Astrocyte (in vitro differentiated cells and primary cell): ENCODE measurements at regions not wholly inside any gene's neighbourhood (a gene's known extent, or its start where the extent isn't known, plus 50 kb on each side); places are given as distances from the start of the nearest gene placed in this dataset.
A peak's percentile ranks its signal among the peaks of the same experiment; 100 is the strongest.

ENCODE experiments used
- DNase-seq: peaks from one replicate; pipeline ENCODE4 v3.0.0-alpha.2; 2010; ENCODE audit warnings: low read depth
- FAIRE-seq: peaks from 2 replicates; lab custom pipeline; 2011; peaks lifted over from hg19 to GRCh38; lab: Jason Lieb, UNC
- H2AFZ ChIP-seq: 2 replicates; pipeline ENCODE4 v1.6.0; 2012; ENCODE audit warnings: low read depth, low read length, inconsistent platforms
- H3K27ac ChIP-seq: 2 replicates; pipeline ENCODE4 v1.5.1; 2011; ENCODE audit warnings: low read depth, low read length, inconsistent platforms
- H3K27me3 ChIP-seq: 2 replicates; pipeline ENCODE4 v1.6.0; 2011; ENCODE audit warnings: low read length, inconsistent platforms; ENCODE audit not compliant: insufficient read depth
- H3K36me3 ChIP-seq: 2 replicates; pipeline ENCODE4 v1.5.1; 2011; ENCODE audit warnings: low read length, inconsistent platforms; ENCODE audit not compliant: insufficient read depth
- H3K4me1 ChIP-seq: 2 replicates; pipeline ENCODE4 v1.5.1; 2011; ENCODE audit warnings: low read length, inconsistent platforms; ENCODE audit not compliant: insufficient read depth
- H3K4me2 ChIP-seq: 2 replicates; pipeline ENCODE4 v1.6.0; 2012; ENCODE audit warnings: low read length, inconsistent platforms
- H3K4me3 ChIP-seq: 2 replicates; pipeline ENCODE4 v1.5.1; 2011; ENCODE audit warnings: low read depth, mild to moderate bottlenecking, low read length, inconsistent platforms; ENCODE audit not compliant: insufficient read depth
- H3K79me2 ChIP-seq: 2 replicates; pipeline ENCODE4 v1.6.0; 2012; ENCODE audit warnings: mild to moderate bottlenecking, low read length, inconsistent platforms; ENCODE audit not compliant: insufficient read depth
- H3K9ac ChIP-seq: 2 replicates; pipeline ENCODE4 v1.6.0; 2012; ENCODE audit warnings: mild to moderate bottlenecking, low read length, inconsistent platforms
- H3K9me3 ChIP-seq: 2 replicates; pipeline ENCODE4 v1.5.1; 2012; ENCODE audit warnings: low read depth, mild to moderate bottlenecking, low read length, inconsistent platforms; ENCODE audit not compliant: insufficient read depth
- H4K20me1 ChIP-seq: 2 replicates; pipeline ENCODE4 v1.6.0; 2012; ENCODE audit warnings: low read length, inconsistent platforms; ENCODE audit not compliant: insufficient read depth
- H3K27ac Mint-ChIP-seq: one replicate; pipeline ENCODE4 v1.8.0; 2021; ENCODE audit warnings: mild to moderate bottlenecking, mixed read lengths; ENCODE audit not compliant: unreplicated experiment
- H3K27me3 Mint-ChIP-seq: one replicate; pipeline ENCODE4 v1.8.0; 2021; ENCODE audit warnings: low read depth, mixed read lengths; ENCODE audit not compliant: unreplicated experiment
- H3K36me3 Mint-ChIP-seq: one replicate; pipeline ENCODE4 v1.8.0; 2021; ENCODE audit warnings: low read depth, mixed read lengths; ENCODE audit not compliant: unreplicated experiment
- H3K4me1 Mint-ChIP-seq: one replicate; pipeline ENCODE4 v1.8.0; 2021; ENCODE audit warnings: low read depth, mixed read lengths; ENCODE audit not compliant: unreplicated experiment
- H3K4me3 Mint-ChIP-seq: one replicate; pipeline ENCODE4 v1.8.0; 2021; ENCODE audit warnings: mild to moderate bottlenecking, moderate library complexity, mixed read lengths; ENCODE audit not compliant: unreplicated experiment
- H3K9me3 Mint-ChIP-seq: one replicate; pipeline ENCODE4 v1.8.0; 2021; ENCODE audit warnings: mild to moderate bottlenecking, mixed read lengths; ENCODE audit not compliant: unreplicated experiment
- CTCF ChIP-seq: IDR thresholded peaks from 2 replicates; pipeline ENCODE4 v1.5.1; 2011; ENCODE audit warnings: low read depth, mild to moderate bottlenecking, inconsistent platforms, low read length, moderate library complexity; ENCODE audit not compliant: insufficient read depth
- EZH2 ChIP-seq: IDR thresholded peaks from 2 replicates; pipeline ENCODE4 v1.6.1; 2012; ENCODE audit warnings: mild to moderate bottlenecking, low read length, inconsistent platforms; ENCODE audit not compliant: insufficient read depth

- Histone ChIP-seq H4K20me1 (no peaks in the 10 kb centered on the region), H3K9ac (no peak overlapping the region), H3K9me3 (no peaks in the 10 kb centered on the region), H3K79me2 (no peaks in the 10 kb centered on the region), H3K27me3 (no peaks in the 10 kb centered on the region), H2AFZ (peak overlapping the region; percentile 30), H3K4me2 (no peak overlapping the region), H3K27ac (no peak overlapping the region), H3K4me1 (peaks cover 7% of the 10 kb centered on the region), H3K4me3 (no peak overlapping the region), H3K36me3 (no peaks in the 10 kb centered on the region)
- no peaks in the 10 kb centered on the region for H3K27me3 Mint-ChIP-seq
- no peak overlapping the region for H3K4me3 Mint-ChIP-seq
- FAIRE-seq: peak; percentile 81
- DNase-seq: peak; percentile 75
- TF ChIP-seq EZH2 (no peak), CTCF (no peak)
- peaks cover 6% of the 10 kb centered on the region for H3K4me1 Mint-ChIP-seq
- H3K9me3 Mint-ChIP-seq: peaks cover 3% of the 10 kb centered on the region
- no peaks in the 10 kb centered on the region for H3K36me3 Mint-ChIP-seq
- peak overlapping the region; percentile 82 for H3K27ac Mint-ChIP-seq
Observed at GRCh38 chr4:144591401-144591800, 54.6 kb upstream of the HHIP start.

- Histone ChIP-seq H3K27me3 (no peaks in the 10 kb centered on the region), H3K36me3 (no peaks in the 10 kb centered on the region), H2AFZ (no peak overlapping the region), H4K20me1 (no peaks in the 10 kb centered on the region), H3K4me1 (peaks cover 7% of the 10 kb centered on the region), H3K27ac (no peak overlapping the region), H3K79me2 (no peaks in the 10 kb centered on the region), H3K9ac (no peak overlapping the region), H3K4me2 (no peak overlapping the region), H3K4me3 (no peak overlapping the region), H3K9me3 (no peaks in the 10 kb centered on the region)
- Mint-ChIP-seq H3K27ac (no peak overlapping the region), H3K36me3 (no peaks in the 10 kb centered on the region), H3K4me1 (peaks cover 6% of the 10 kb centered on the region), H3K4me3 (no peak overlapping the region), H3K9me3 (peaks cover 3% of the 10 kb centered on the region), H3K27me3 (peaks cover 2% of the 10 kb centered on the region)
- DNase-seq: no peak
- TF ChIP-seq CTCF: no peak
- no peak for TF ChIP-seq EZH2
- no peak for FAIRE-seq
Observed at GRCh38 chr4:144592264-144592663, 53.7 kb upstream of the HHIP start.

DNA sequence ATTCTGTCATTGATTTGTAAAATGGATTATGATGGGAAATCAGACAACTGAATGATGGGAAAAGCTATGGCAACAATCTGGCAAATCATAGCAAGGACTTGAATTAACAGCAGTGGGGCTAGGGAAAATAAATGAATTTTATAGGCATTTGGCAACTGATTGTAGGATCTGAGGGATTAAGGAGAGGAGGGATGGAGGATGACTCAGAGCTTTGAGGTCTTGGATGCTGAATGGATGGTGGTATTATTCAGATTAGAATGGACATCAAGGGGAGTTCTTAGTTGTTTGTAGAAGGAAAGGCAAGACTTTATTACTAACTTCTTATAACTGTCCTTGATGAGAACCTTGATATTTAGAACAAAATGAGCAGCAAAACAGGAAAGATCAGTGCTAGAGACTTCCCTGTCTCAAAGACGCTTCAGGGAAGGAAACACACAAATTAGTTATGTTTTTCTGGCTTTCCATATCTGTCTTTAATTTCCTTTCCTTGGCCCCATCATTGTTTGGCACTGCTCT, 51.4 kb upstream of the HHIP start:
- Histone ChIP-seq H3K79me2 (no peaks in the 10 kb centered on the region), H3K4me2 (no peak overlapping the region), H3K4me1 (peaks cover 7% of the 10 kb centered on the region), H2AFZ (no peak overlapping the region), H3K9ac (no peak overlapping the region), H3K27ac (no peak overlapping the region), H3K36me3 (no peaks in the 10 kb centered on the region), H3K4me3 (no peak overlapping the region), H4K20me1 (no peaks in the 10 kb centered on the region), H3K27me3 (no peaks in the 10 kb centered on the region), H3K9me3 (no peaks in the 10 kb centered on the region)
- DNase-seq: no peak
- no peak for FAIRE-seq
- TF ChIP-seq CTCF: no peak
- TF ChIP-seq EZH2: no peak
- Mint-ChIP-seq H3K9me3 (no peaks in the 10 kb centered on the region), H3K27me3 (peaks cover 2% of the 10 kb centered on the region), H3K36me3 (no peaks in the 10 kb centered on the region), H3K4me1 (peaks cover 6% of the 10 kb centered on the region), H3K27ac (no peak overlapping the region), H3K4me3 (no peak overlapping the region)
